ENCODE measurements at regions not wholly inside any gene's neighbourhood (a gene's known extent, or its start where the extent isn't known, plus 50 kb on each side); places are given as distances from the start of the nearest gene placed in this dataset.

DNA sequence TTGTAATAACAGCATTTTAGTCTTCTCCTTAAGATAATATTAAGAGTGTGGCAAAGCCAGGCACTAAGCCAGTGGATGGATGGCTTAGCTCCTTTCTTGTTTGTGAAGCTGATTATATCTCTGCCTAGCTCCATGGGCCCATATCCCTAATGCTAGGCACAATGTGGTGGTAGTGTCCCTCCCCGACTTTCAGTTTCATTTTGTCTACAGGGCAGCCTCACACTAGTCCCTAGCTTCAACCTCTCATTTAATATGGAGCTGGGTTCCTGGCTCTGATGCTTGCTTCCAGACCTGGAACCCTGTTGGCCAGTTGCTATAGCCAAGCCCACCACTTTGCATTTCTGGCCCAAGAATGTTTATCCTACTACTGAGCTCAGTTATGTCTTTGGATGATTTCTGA lies 437.0 kb upstream of the MEIS1 start:
- no peak overlapping the region for H3K27ac ChIP-seq (ENCODE audit: extremely low read depth, low read depth, low read length)
- H3K36me3 ChIP-seq (ENCODE audit: control insufficient read depth in 2 of 2, insufficient read depth in 1 of 2, low read length in 2 of 2), result no peaks in the 10 kb centered on the region
- TF ChIP-seq ZFP37 (tag by site-specific recombination; IDR thresholded peaks at IDR 0.05), result no peak
- TF ChIP-seq REPIN1 (tag by site-specific recombination; IDR thresholded peaks at IDR 0.05; ENCODE audit: low read depth), result no peak
- no peak for TF ChIP-seq ZNF394 (tag by site-specific recombination; IDR thresholded peaks at IDR 0.05; ENCODE audit: borderline replicate concordance)
- TF ChIP-seq, protein P1, sequence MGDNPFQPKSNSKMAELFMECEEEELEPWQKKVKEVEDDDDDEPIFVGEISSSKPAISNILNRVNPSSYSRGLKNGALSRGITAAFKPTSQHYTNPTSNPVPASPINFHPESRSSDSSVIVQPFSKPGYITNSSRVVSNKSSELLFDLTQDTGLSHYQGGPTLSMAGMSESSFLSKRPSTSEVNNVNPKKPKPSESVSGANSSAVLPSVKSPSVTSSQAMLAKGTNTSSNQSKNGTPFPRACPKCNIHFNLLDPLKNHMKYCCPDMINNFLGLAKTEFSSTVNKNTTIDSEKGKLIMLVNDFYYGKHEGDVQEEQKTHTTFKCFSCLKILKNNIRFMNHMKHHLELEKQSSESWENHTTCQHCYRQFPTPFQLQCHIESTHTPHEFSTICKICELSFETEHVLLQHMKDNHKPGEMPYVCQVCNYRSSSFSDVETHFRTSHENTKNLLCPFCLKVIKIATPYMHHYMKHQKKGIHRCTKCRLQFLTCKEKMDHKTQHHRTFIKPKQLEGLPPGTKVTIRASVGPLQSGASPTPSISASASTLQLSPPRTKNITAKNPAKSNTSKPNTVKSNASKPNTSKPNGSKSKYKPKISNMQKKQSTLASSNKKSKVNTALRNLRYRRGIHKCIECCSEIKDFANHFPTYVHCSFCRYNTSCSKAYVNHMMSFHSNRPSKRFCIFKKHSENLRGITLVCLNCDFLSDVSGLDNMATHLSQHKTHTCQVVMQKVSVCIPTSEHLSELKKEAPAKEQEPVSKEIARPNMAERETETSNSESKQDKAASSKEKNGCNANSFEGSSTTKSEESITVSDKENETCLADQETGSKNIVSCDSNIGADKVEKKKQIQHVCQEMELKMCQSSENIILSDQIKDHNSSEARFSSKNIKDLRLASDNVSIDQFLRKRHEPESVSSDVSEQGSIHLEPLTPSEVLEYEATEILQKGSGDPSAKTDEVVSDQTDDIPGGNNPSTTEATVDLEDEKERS (tag by site-specific recombination; IDR thresholded peaks at IDR 0.05), result no peak
- TF ChIP-seq, protein P2, sequence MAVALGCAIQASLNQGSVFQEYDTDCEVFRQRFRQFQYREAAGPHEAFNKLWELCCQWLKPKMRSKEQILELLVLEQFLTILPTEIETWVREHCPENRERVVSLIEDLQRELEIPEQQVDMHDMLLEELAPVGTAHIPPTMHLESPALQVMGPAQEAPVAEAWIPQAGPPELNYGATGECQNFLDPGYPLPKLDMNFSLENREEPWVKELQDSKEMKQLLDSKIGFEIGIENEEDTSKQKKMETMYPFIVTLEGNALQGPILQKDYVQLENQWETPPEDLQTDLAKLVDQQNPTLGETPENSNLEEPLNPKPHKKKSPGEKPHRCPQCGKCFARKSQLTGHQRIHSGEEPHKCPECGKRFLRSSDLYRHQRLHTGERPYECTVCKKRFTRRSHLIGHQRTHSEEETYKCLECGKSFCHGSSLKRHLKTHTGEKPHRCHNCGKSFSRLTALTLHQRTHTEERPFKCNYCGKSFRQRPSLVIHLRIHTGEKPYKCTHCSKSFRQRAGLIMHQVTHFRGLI (tag by site-specific recombination; IDR thresholded peaks at IDR 0.05), result no peak
- TF ChIP-seq, protein P3, sequence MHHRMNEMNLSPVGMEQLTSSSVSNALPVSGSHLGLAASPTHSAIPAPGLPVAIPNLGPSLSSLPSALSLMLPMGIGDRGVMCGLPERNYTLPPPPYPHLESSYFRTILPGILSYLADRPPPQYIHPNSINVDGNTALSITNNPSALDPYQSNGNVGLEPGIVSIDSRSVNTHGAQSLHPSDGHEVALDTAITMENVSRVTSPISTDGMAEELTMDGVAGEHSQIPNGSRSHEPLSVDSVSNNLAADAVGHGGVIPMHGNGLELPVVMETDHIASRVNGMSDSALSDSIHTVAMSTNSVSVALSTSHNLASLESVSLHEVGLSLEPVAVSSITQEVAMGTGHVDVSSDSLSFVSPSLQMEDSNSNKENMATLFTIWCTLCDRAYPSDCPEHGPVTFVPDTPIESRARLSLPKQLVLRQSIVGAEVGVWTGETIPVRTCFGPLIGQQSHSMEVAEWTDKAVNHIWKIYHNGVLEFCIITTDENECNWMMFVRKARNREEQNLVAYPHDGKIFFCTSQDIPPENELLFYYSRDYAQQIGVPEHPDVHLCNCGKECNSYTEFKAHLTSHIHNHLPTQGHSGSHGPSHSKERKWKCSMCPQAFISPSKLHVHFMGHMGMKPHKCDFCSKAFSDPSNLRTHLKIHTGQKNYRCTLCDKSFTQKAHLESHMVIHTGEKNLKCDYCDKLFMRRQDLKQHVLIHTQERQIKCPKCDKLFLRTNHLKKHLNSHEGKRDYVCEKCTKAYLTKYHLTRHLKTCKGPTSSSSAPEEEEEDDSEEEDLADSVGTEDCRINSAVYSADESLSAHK (tag by site-specific recombination; IDR thresholded peaks at IDR 0.05), result no peak
- TF ChIP-seq ZNF548 (tag by site-specific recombination; IDR thresholded peaks at IDR 0.05), result no peak
- no peak for TF ChIP-seq ZBTB20 (tag by site-specific recombination; IDR thresholded peaks at IDR 0.05)
- no peak for TF ChIP-seq ZNF585B (tag by site-specific recombination; IDR thresholded peaks at IDR 0.05)
- no peak for TF ChIP-seq ZNF341 (tag by site-specific recombination; IDR thresholded peaks at IDR 0.05; ENCODE audit: low read depth)
- TF ChIP-seq ZNF510 (tag by site-specific recombination; IDR thresholded peaks at IDR 0.05; ENCODE audit: insufficient replicate concordance), result no peak
- TF ChIP-seq BCL11A (tag by site-specific recombination; IDR thresholded peaks at IDR 0.05; ENCODE audit: low read depth), result no peak
- no peak for TF ChIP-seq ZNF843 (tag by site-specific recombination; IDR thresholded peaks at IDR 0.05)
- no peak for TF ChIP-seq ZNF248 (tag by site-specific recombination; IDR thresholded peaks at IDR 0.05)
- no peak for TF ChIP-seq KLF1 (tag by site-specific recombination; IDR thresholded peaks at IDR 0.05)
- TF ChIP-seq, protein P4, sequence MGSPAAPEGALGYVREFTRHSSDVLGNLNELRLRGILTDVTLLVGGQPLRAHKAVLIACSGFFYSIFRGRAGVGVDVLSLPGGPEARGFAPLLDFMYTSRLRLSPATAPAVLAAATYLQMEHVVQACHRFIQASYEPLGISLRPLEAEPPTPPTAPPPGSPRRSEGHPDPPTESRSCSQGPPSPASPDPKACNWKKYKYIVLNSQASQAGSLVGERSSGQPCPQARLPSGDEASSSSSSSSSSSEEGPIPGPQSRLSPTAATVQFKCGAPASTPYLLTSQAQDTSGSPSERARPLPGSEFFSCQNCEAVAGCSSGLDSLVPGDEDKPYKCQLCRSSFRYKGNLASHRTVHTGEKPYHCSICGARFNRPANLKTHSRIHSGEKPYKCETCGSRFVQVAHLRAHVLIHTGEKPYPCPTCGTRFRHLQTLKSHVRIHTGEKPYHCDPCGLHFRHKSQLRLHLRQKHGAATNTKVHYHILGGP (tag by site-specific recombination; IDR thresholded peaks at IDR 0.05), result no peak
- no peak for TF ChIP-seq ZIC2 (tag by site-specific recombination; IDR thresholded peaks at IDR 0.05)
- no peak for TF ChIP-seq IKZF3 (tag by site-specific recombination; IDR thresholded peaks at IDR 0.05)
- H3K4me3 ChIP-seq (ENCODE audit: low read depth, low read length), result no peak overlapping the region
- H3K4me1 ChIP-seq (ENCODE audit: control insufficient read depth, insufficient read depth, low read length), result no peaks in the 10 kb centered on the region; the same call in 1 of the 2 replicates
- ChIA-PET CTCF (no interaction called here), POLR2A (no interaction called here)
- H3K9me3 ChIP-seq (ENCODE audit: control insufficient read depth, insufficient read depth, low read depth, low read length), result no peaks in the 10 kb centered on the region
